ENCODE measurements at regions not wholly inside any gene's neighbourhood (a gene's known extent, or its start where the extent isn't known, plus 50 kb on each side); places are given as distances from the start of the nearest gene placed in this dataset.

DNA sequence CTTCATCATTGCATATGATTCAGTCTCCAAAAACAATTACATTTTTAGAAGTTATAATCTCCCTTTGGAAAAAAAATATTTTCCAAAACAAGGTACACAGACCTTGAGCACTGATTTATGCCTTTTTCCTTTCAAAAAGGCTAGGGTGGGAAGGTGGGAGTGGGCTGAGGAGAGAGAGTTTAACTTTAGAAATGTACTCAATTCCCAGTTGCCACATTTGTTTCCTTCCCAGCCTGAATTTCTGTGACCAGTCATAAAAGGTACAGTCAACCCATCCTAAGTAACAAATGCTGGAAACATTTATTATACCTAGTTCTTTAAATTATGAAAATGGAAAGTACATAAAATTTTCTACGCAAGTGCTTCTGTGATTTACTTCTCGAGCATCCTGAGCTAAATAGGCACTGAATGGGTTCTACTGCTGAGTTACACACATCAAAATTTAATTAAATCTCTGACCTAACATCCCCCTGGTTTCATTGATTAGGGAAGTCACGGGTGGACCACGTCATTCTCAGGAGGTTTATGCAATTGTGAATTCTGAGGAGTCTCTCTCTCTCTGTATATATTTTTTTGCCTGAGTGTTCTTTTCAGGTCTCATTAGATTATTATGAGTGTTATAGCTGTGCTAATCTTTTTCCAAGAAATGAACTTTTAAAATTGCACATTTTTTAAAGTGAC, 371.8 kb downstream of the BTG1 start:
- TF ChIP-seq TCF7L2 (IDR thresholded peaks at IDR 0.05; ENCODE audit: low read depth, low read length) = no peak
- no peak for TF ChIP-seq POLR2AphosphoS5 (IDR thresholded peaks at IDR 0.05; ENCODE audit: low read depth, low read length)
- TF ChIP-seq, protein P1, sequence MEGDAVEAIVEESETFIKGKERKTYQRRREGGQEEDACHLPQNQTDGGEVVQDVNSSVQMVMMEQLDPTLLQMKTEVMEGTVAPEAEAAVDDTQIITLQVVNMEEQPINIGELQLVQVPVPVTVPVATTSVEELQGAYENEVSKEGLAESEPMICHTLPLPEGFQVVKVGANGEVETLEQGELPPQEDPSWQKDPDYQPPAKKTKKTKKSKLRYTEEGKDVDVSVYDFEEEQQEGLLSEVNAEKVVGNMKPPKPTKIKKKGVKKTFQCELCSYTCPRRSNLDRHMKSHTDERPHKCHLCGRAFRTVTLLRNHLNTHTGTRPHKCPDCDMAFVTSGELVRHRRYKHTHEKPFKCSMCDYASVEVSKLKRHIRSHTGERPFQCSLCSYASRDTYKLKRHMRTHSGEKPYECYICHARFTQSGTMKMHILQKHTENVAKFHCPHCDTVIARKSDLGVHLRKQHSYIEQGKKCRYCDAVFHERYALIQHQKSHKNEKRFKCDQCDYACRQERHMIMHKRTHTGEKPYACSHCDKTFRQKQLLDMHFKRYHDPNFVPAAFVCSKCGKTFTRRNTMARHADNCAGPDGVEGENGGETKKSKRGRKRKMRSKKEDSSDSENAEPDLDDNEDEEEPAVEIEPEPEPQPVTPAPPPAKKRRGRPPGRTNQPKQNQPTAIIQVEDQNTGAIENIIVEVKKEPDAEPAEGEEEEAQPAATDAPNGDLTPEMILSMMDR (IDR thresholded peaks at IDR 0.05) = no peak
- no peak for TF ChIP-seq SIN3A (IDR thresholded peaks at IDR 0.05; ENCODE audit: borderline replicate concordance, insufficient read depth, low read depth, low read length)
